ENCODE measurements at regions not wholly inside any gene's neighbourhood (a gene's known extent, or its start where the extent isn't known, plus 50 kb on each side); places are given as distances from the start of the nearest gene placed in this dataset.

GRCh38 chr15:95175914-95176658 is 944.7 kb downstream of the MCTP2 start:
- no peak for TF ChIP-seq CTCF (conservative IDR thresholded peaks at IDR 0.05; ENCODE audit: low read depth in 2 of 2)
- no peak for TF ChIP-seq EZH2 (IDR thresholded peaks at IDR 0.05; ENCODE audit: low read depth, unreplicated experiment)
- no peak for TF ChIP-seq REST (IDR thresholded peaks at IDR 0.05; ENCODE audit: unreplicated experiment)
- no peak for TF ChIP-seq ZNF114 (CRISPR knock-in tag; IDR thresholded peaks at IDR 0.05)
- no peak for TF ChIP-seq EZH2phosphoT487 (IDR thresholded peaks at IDR 0.05; ENCODE audit: unreplicated experiment)
- no peak for TF ChIP-seq JUNB (IDR thresholded peaks at IDR 0.05; ENCODE audit: unreplicated experiment)
- TF ChIP-seq POLR2AphosphoS5 (IDR thresholded peaks at IDR 0.05; ENCODE audit: low read depth): no peak
- TF ChIP-seq CREB1 (CRISPR knock-in tag; IDR thresholded peaks at IDR 0.05; ENCODE audit: low read depth): no peak
- TF ChIP-seq ZNF331 (CRISPR knock-in tag; IDR thresholded peaks at IDR 0.05; ENCODE audit: low read depth): no peak
- TF ChIP-seq STAT1 (IDR thresholded peaks at IDR 0.05; ENCODE audit: unreplicated experiment): no peak
- no peak for TF ChIP-seq ZNF462 (CRISPR knock-in tag; IDR thresholded peaks at IDR 0.05)
- no peak for TF ChIP-seq ETS1 (IDR thresholded peaks at IDR 0.05)
